ENCODE measurements at regions not wholly inside any gene's neighbourhood (a gene's known extent, or its start where the extent isn't known, plus 50 kb on each side); places are given as distances from the start of the nearest gene placed in this dataset.

- no peaks in the 10 kb centered on the region for H3K27me3 ChIP-seq (ENCODE audit: insufficient read depth, low read depth, low read length)
Measured at GRCh38 chr14:101502761-101503392, 58.4 kb upstream of the DIO3 start.

GRCh38 chr14:101503431-101504095 is 57.7 kb upstream of the DIO3 start:
- Histone ChIP-seq H2AFZ (ENCODE audit: low read depth, low read length) (no peak overlapping the region), H3K4me3 (ENCODE audit: low read length) (no peak overlapping the region), H3F3A (ENCODE audit: insufficient read depth, low read length, poor library complexity, severe bottlenecking) (no peaks in the 10 kb centered on the region), H3K79me2 (replicated peaks; ENCODE audit: insufficient read depth, low read length) (no peaks in the 10 kb centered on the region), H3K9me2 (ENCODE audit: insufficient read depth, low read length) (no peaks in the 10 kb centered on the region), H3K4me2 (ENCODE audit: low read length) (no peak overlapping the region), H3K36me3 (ENCODE audit: insufficient read depth, low read length) (no peaks in the 10 kb centered on the region), H4K20me1 (ENCODE audit: insufficient read depth) (no peaks in the 10 kb centered on the region), H3K27me3 (ENCODE audit: insufficient read depth, low read depth, low read length) (no peaks in the 10 kb centered on the region), H3K9ac (ENCODE audit: low read length) (no peak overlapping the region), H3K27ac (ENCODE audit: low read length) (no peak overlapping the region), H3K9me3 (ENCODE audit: low read length) (no peaks in the 10 kb centered on the region)
- TF ChIP-seq TAF1 (IDR thresholded peaks at IDR 0.05; ENCODE audit: low read depth) = no peak
- no peak for TF ChIP-seq EZH2 (IDR thresholded peaks at IDR 0.05; ENCODE audit: borderline replicate concordance, insufficient read depth, low read length, poor library complexity, severe bottlenecking)
- no peak for TF ChIP-seq CTCF (IDR thresholded peaks at IDR 0.05; ENCODE audit: poor library complexity, severe bottlenecking)
- TF ChIP-seq SMC3 (conservative IDR thresholded peaks at IDR 0.05; ENCODE audit: poor library complexity) = no peak
- no peak for TF ChIP-seq POLR2AphosphoS5 (IDR thresholded peaks at IDR 0.05)

More at GRCh38 chr14:101502761-101503392, 58.4 kb upstream of the DIO3 start:
- Histone ChIP-seq H3K9ac (ENCODE audit: low read length) (no peak overlapping the region), H3K9me2 (ENCODE audit: insufficient read depth, low read length) (no peaks in the 10 kb centered on the region), H3K27ac (ENCODE audit: low read length) (no peak overlapping the region), H2AFZ (ENCODE audit: low read depth, low read length) (no peak overlapping the region), H4K20me1 (ENCODE audit: insufficient read depth) (no peaks in the 10 kb centered on the region), H3K9me3 (ENCODE audit: low read length) (no peaks in the 10 kb centered on the region), H3K4me3 (ENCODE audit: low read length) (no peak overlapping the region), H3K36me3 (ENCODE audit: insufficient read depth, low read length) (no peaks in the 10 kb centered on the region), H3K4me2 (ENCODE audit: low read length) (no peak overlapping the region), H3K79me2 (replicated peaks; ENCODE audit: insufficient read depth, low read length) (no peaks in the 10 kb centered on the region), H3F3A (ENCODE audit: insufficient read depth, low read length, poor library complexity, severe bottlenecking) (no peaks in the 10 kb centered on the region)
- no peak for TF ChIP-seq CTCF (IDR thresholded peaks at IDR 0.05; ENCODE audit: poor library complexity, severe bottlenecking)

- Histone ChIP-seq H3K36me3 (ENCODE audit: insufficient read depth, low read length) (no peaks in the 10 kb centered on the region), H4K20me1 (ENCODE audit: insufficient read depth) (no peaks in the 10 kb centered on the region), H3K9ac (ENCODE audit: low read length) (no peak overlapping the region), H3K27ac (ENCODE audit: low read length) (no peak overlapping the region), H2AFZ (ENCODE audit: low read depth, low read length) (no peak overlapping the region), H3K27me3 (ENCODE audit: insufficient read depth, low read depth, low read length) (no peaks in the 10 kb centered on the region), H3K9me2 (ENCODE audit: insufficient read depth, low read length) (no peaks in the 10 kb centered on the region), H3F3A (ENCODE audit: insufficient read depth, low read length, poor library complexity, severe bottlenecking) (no peaks in the 10 kb centered on the region), H3K9me3 (ENCODE audit: low read length) (no peaks in the 10 kb centered on the region), H3K4me2 (ENCODE audit: low read length) (no peak overlapping the region), H3K79me2 (replicated peaks; ENCODE audit: insufficient read depth, low read length) (no peaks in the 10 kb centered on the region), H3K4me3 (ENCODE audit: low read length) (no peak overlapping the region)
- TF ChIP-seq RAD21 (conservative IDR thresholded peaks at IDR 0.05) = no peak
- TF ChIP-seq EZH2 (IDR thresholded peaks at IDR 0.05; ENCODE audit: borderline replicate concordance, insufficient read depth, low read length, poor library complexity, severe bottlenecking) = no peak
- no peak for TF ChIP-seq MXI1 (conservative IDR thresholded peaks at IDR 0.05; ENCODE audit: poor library complexity, severe bottlenecking)
- no peak for TF ChIP-seq TAF1 (IDR thresholded peaks at IDR 0.05; ENCODE audit: low read depth)
- TF ChIP-seq POLR2AphosphoS5 (IDR thresholded peaks at IDR 0.05) = no peak
Measured at GRCh38 chr14:101504096-101504948, 57.0 kb upstream of the DIO3 start.

Measured in neural cell (in vitro differentiated cells).